ENCODE measurements at regions not wholly inside any gene's neighbourhood (a gene's known extent, or its start where the extent isn't known, plus 50 kb on each side); places are given as distances from the start of the nearest gene placed in this dataset.

DNA sequence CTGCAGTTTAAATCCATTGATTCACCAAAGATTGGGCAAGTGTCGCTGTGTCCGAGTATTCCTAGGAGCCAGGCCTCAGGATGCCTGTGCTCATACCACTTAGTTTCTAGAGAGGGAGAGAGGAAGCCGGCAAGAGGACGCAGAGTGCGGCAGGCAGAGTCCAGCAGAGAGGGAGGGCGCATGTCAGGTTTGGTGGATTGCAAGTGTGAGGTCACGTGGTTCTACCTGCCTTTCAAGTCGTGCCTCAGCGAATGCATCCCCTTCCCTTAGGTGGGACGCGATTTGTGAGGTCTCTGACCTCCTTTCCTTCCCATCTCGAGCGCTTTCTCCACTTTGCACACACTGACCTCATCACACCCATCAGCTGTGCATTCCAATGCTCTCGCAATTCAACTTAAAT, 188.1 kb downstream of the TMEM18 start:
- H3K4me3 ChIP-seq (replicated peaks; ENCODE audit: low read depth, low read length) = no peak overlapping the region

DNA sequence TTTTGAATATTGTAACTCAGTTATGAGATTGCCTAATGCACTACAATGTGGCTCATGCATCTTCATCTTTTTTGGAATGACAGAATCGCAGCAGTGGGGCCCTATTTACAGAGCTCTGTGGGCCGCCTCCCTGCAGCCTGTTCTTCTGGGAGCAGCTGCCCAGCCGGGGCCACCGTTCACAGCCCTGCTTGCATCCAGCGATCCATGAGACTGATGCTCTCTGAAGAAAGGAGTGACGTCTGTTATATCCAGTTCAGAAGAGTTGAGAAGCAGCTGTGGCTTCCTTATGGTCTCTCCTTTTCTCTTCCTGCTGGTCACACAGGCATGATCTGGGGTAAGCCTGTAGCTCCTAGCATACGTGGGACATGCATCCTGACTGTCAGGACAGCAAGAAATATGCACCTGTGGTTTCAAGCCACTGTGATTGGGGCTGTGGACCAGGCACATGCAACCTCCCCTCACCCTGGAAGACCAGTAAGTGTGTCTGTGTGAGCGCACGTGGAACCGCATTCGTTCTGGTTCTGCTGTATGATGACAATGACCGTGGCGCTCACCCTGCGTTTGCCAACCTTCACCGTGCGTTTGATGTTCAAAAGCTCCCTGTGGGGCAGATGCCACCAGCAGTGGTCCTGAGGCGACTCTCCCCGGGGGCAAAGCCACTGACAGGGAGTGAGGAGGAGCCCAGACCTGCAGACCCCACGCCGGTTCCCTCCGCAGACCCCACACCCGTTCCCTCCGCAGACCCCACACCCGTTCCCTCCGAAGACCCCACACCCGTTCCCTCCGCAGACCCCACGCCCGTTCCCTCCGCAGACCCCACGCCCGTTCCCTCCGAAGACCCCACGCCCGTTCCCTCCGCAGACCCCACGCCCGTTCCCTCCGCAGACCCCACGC, 189.8 kb downstream of the TMEM18 start:
- TF ChIP-seq, protein P1, sequence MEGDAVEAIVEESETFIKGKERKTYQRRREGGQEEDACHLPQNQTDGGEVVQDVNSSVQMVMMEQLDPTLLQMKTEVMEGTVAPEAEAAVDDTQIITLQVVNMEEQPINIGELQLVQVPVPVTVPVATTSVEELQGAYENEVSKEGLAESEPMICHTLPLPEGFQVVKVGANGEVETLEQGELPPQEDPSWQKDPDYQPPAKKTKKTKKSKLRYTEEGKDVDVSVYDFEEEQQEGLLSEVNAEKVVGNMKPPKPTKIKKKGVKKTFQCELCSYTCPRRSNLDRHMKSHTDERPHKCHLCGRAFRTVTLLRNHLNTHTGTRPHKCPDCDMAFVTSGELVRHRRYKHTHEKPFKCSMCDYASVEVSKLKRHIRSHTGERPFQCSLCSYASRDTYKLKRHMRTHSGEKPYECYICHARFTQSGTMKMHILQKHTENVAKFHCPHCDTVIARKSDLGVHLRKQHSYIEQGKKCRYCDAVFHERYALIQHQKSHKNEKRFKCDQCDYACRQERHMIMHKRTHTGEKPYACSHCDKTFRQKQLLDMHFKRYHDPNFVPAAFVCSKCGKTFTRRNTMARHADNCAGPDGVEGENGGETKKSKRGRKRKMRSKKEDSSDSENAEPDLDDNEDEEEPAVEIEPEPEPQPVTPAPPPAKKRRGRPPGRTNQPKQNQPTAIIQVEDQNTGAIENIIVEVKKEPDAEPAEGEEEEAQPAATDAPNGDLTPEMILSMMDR (IDR thresholded peaks at IDR 0.05; ENCODE audit: low read length, missing control alignments) = no peak
- DNase-seq (ENCODE audit: low read depth) = no peak
- H3K4me3 ChIP-seq (replicated peaks; ENCODE audit: low read depth, low read length) = no peak overlapping the region

More for the DNA sequence above, 188.1 kb downstream of the TMEM18 start:
- no peak for DNase-seq (ENCODE audit: low read depth)
- TF ChIP-seq, protein P1 (IDR thresholded peaks at IDR 0.05; ENCODE audit: low read length, missing control alignments) = no peak

DNA sequence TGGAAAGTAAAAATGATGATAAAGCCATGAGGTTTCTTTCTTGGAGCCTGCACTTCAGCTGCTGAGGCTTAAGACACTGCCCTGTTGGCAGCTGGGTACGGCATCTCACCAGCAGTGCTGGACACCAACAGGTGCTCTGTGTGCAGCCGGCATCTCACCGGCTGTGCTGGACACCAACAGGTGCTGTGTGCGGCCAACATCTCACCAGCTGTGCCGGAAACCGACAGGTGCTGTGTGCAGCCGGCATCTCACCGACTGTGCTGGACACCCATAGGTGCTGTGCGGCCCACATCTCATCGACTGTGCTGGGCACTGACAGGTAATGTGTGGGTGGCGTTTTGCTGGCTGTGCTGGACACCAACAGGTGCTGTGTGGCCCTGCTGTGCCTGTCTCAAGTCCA, 190.8 kb downstream of the TMEM18 start:
- TF ChIP-seq, protein P1 (IDR thresholded peaks at IDR 0.05; ENCODE audit: low read length, missing control alignments) = no peak
- DNase-seq (ENCODE audit: low read depth) = no peak
- H3K4me3 ChIP-seq (replicated peaks; ENCODE audit: low read depth, low read length) = no peak overlapping the region

DNA sequence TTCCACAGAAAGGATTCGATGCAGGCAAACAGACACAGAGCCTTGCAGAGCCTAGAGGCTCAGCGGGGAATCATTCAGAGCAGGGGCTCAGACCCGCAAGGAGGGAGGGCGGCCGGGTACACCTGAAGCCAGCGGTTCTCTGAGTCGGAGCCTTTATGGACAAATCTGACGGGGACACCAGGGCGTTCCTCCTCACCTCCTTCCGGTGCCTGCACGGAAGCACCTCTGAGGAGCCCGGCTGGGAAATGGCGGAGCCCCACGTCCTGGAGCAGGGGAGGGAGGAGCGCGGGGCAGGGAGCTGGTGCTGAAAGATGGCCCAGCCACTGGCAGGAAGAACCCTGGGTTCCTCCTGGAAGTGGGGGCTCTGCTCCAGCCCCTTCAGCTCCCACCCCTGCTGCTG, 193.5 kb upstream of the ALKAL2 start:
- TF ChIP-seq, protein P1 (IDR thresholded peaks at IDR 0.05; ENCODE audit: low read length, missing control alignments) = no peak
- DNase-seq (ENCODE audit: low read depth) = no peak
- no peak overlapping the region for H3K4me3 ChIP-seq (replicated peaks; ENCODE audit: low read depth, low read length)

DNA sequence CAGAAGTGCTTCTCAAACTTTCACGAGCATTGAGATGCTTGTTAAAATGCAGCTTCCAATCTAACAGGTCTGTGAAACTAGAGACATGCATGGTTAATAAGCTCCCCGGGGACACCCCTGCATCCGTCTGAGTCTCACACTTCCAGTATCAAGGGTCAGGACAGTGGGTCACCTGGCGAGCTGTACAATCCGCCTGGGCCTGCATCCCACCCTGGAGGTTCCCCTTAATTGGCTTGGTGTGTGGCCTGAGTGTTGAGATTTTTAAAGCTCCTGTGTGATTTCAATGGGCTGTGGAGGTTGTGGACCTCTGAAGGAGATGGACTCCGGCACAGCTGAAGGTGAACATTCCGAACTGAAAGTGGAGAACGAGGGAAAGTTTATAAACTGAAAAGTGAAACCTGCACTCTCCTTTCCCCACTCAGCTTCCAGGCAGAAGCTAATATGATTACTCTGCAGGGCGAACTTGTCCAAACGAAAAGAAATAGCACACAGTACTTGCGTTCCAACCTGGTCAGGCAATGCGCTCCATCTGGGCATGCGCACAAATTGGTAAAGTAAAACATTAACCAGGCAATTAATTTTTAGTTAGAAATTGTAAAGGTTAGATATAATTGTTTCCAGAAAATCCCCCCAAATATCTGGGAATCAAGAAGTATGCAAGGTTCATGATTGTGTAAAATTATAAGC, 191.7 kb upstream of the ALKAL2 start:
- H3K4me3 ChIP-seq (replicated peaks; ENCODE audit: low read depth, low read length) = no peak overlapping the region
- TF ChIP-seq, protein P1 (IDR thresholded peaks at IDR 0.05; ENCODE audit: low read length, missing control alignments) = no peak
- DNase-seq (ENCODE audit: low read depth) = no peak

DNA sequence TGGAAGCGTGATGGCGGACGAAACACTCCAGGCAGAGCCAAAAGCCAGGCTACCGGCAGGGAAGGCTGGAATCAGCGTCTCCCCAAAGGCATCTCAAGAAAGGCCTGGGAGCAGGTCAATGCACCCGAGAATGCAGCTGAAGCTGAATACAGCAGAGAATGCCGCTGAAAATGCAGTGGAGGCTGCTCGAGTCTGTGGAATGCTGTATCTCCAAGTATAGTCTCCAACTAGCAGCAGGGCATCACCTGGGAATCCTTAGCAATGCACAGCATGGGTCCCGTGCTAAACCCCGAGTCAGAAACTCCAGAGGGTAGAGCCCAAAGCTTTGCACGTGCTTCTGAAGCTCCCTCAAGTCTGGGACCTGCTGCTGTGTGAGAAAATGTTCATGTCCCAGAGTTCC, 191.1 kb upstream of the ALKAL2 start:
- TF ChIP-seq, protein P1 (IDR thresholded peaks at IDR 0.05; ENCODE audit: low read length, missing control alignments) = no peak
- no peak overlapping the region for H3K4me3 ChIP-seq (replicated peaks; ENCODE audit: low read depth, low read length)
- DNase-seq (ENCODE audit: low read depth) = no peak

Data from fibroblast of pulmonary artery (primary cell).